Fibroblast of lung (primary cell): ENCODE measurements at regions not wholly inside any gene's neighbourhood (a gene's known extent, or its start where the extent isn't known, plus 50 kb on each side); places are given as distances from the start of the nearest gene placed in this dataset.

Experiments
- EZH2 ChIP-seq: IDR thresholded peaks from 2 replicates; pipeline ENCODE4 v1.5.1; 2012; ENCODE audit warnings: low read length, control low read depth, mild to moderate bottlenecking; ENCODE audit errors: missing control alignments
- TF ChIP-seq, protein P1 (sequence below), 2 donors: IDR thresholded peaks in 1 of 2; conservative IDR thresholded peaks in 1 of 2; 1 replicate in 1 of 2; 2 replicates in 1 of 2; pipeline ENCODE4 v1.5.1; 2011 to 2012; ENCODE audit warnings: low read length in 2 of 2, control low read depth in 1 of 2, inconsistent platforms in 1 of 2, low read depth in 1 of 2, mild to moderate bottlenecking in 1 of 2

DNA sequence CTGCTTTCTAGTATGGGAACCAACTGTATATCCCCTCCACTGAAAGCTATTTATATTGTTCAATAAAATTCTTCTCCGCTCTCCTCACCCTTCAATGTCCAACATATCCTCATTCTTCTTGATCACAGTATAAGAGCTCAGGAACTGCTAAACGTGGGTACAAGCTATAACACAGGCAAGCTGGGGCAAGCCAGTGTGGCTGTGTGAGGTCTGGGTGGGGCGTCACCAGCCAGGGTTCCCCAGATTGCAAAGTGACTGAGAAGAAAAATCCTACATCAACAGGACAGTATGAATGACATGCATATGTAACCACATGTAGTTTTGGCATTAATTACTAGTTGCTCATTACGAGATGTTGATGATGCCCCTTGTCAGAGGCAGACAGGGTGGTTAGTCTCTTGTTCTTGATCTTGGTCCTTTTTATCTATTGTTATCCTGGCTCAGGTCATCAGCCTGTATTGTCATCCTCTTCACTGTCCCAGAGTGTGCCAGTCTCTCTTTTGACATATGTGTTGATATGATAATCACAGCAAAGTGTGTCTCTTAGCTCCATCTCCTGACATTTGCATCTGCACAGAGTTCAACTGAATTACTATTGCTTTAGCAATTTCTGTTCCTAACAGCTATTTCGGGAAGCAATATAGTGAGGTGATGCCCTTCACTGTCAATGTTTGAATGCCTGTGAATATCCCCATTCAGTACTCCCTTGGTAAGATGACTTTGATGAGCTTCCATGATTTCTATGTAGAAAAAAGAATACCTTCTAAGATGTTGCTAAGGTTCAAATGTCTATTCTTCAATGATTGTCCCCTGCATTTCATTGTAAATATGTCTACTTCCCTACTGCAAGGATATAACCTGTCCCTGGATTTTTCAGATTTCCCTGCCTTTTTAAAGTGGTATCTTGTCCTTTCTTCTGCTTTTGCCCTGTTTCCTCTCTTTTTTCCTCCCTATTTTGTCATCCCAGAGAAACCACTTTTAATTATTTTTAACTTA, 140.3 kb downstream of the MAT2B start:
- TF ChIP-seq, protein P1, sequence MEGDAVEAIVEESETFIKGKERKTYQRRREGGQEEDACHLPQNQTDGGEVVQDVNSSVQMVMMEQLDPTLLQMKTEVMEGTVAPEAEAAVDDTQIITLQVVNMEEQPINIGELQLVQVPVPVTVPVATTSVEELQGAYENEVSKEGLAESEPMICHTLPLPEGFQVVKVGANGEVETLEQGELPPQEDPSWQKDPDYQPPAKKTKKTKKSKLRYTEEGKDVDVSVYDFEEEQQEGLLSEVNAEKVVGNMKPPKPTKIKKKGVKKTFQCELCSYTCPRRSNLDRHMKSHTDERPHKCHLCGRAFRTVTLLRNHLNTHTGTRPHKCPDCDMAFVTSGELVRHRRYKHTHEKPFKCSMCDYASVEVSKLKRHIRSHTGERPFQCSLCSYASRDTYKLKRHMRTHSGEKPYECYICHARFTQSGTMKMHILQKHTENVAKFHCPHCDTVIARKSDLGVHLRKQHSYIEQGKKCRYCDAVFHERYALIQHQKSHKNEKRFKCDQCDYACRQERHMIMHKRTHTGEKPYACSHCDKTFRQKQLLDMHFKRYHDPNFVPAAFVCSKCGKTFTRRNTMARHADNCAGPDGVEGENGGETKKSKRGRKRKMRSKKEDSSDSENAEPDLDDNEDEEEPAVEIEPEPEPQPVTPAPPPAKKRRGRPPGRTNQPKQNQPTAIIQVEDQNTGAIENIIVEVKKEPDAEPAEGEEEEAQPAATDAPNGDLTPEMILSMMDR (conservative IDR thresholded peaks at IDR 0.05 in 1 of 2, IDR thresholded peaks at IDR 0.05 in 1 of 2; ENCODE audit: low read depth in 1 of 2, low read length in 2 of 2): no peak
- no peak for TF ChIP-seq EZH2
